WTC11 (cell line): ENCODE measurements at regions not wholly inside any gene's neighbourhood (a gene's known extent, or its start where the extent isn't known, plus 50 kb on each side); places are given as distances from the start of the nearest gene placed in this dataset.

Experiments
- CTCF ChIP-seq: fragments of 200-600 bp; IDR thresholded peaks from 2 replicates; pipeline ENCODE4 v1.8.0; 2022; ENCODE audit warnings: antibody characterized with exemption
- E2F4 ChIP-seq: sonication (generic); formaldehyde crosslinking; IDR thresholded peaks from 2 replicates; pipeline ENCODE4 v1.8.1; 2022; ENCODE audit warnings: low read depth, mild to moderate bottlenecking, moderate library complexity, missing genetic modification reagents, borderline replicate concordance
- SMAD4 ChIP-seq: sonication (generic); formaldehyde crosslinking; IDR thresholded peaks from 2 replicates; pipeline ENCODE4 v1.8.0; 2022; ENCODE audit warnings: mild to moderate bottlenecking, missing genetic modification reagents
- SP1 ChIP-seq: sonication (generic); formaldehyde crosslinking; conservative IDR thresholded peaks from 2 replicates; pipeline ENCODE4 v1.8.1; 2022; ENCODE audit warnings: missing genetic modification reagents
- ZNF423 ChIP-seq: fragments of 250-450 bp; sonication (Bioruptor Pico); IDR thresholded peaks from 2 replicates; pipeline ENCODE4 v2.1.2; 2022; ENCODE audit warnings: mild to moderate bottlenecking, moderate library complexity

- TF ChIP-seq CTCF (no peak), ZNF423 (no peak), E2F4 (CRISPR knock-in tag) (no peak), SP1 (CRISPR knock-in tag) (no peak), SMAD4 (CRISPR knock-in tag) (no peak)
Measured at GRCh38 chr2:183740241-183740640, 616.0 kb downstream of the NUP35 start.
